ENCODE measurements at regions not wholly inside any gene's neighbourhood (a gene's known extent, or its start where the extent isn't known, plus 50 kb on each side); places are given as distances from the start of the nearest gene placed in this dataset.

GRCh38 chr16:73886426-73886825, 410.2 kb upstream of the PSMD7 start:
- TF ChIP-seq MAX (IDR thresholded peaks at IDR 0.05) (no peak), USF2 (IDR thresholded peaks at IDR 0.05; ENCODE audit: low read length) (no peak), EGR1 (IDR thresholded peaks at IDR 0.05; ENCODE audit: borderline replicate concordance, low read depth, low read length) (no peak), CTCF (IDR thresholded peaks at IDR 0.05; ENCODE audit: control extremely low read depth in 1 of 3, insufficient read depth in 1 of 3, low read depth in 1 of 3, low read length in 3 of 3) (no peak)

Data from H1 (cell line).